ENCODE measurements at regions not wholly inside any gene's neighbourhood (a gene's known extent, or its start where the extent isn't known, plus 50 kb on each side); places are given as distances from the start of the nearest gene placed in this dataset.

- TF ChIP-seq ARID4B (CRISPR knock-in tag; IDR thresholded peaks at IDR 0.05) = no peak
Observed at GRCh38 chr10:4079803-4080202, 294.8 kb upstream of the KLF6 start (continued).

- 0% methylated on average over 3 of the region's 3 CpGs for WGBS (ENCODE audit: insufficient coverage, low coverage, missing lambda C conversion rate)
- H4K20me1 ChIP-seq (replicated peaks; ENCODE audit: control insufficient read depth, insufficient read depth, low read length) = no peaks in the 10 kb centered on the region
- FAIRE-seq (no peak), DNase-seq (ENCODE audit: extremely low read depth in 1 of 4, low spot score in 3 of 4) (no peak), ATAC-seq (no peak)
- H3K9ac ChIP-seq (ENCODE audit: insufficient read depth in 1 of 2, low read depth in 2 of 2, low read length in 2 of 2) = no peak overlapping the region
- in situ Hi-C loops (cut with MboI) = no loop called here
- no peak overlapping the region for H3K27ac ChIP-seq (ENCODE audit: extremely low read depth, low read depth, low read length)
- CTCF ChIA-PET (ENCODE audit: low intra/inter-chr PET ratio) = no interaction called here
- no peaks in the 10 kb centered on the region for H3K9me3 ChIP-seq (replicated peaks; ENCODE audit: control insufficient read depth, insufficient read depth, low read depth, low read length)
- no TSS peak for BruUV-seq (replicated peaks)
- H3K4me3 ChIP-seq = no peak overlapping the region
- intact Hi-C loops (cut with micrococcal nuclease) = no loop called here
- no peak overlapping the region for H2AFZ ChIP-seq (ENCODE audit: low read depth, low read length)
- H3K4me1 ChIP-seq (replicated peaks in 1 of 2; ENCODE audit: control insufficient read depth in 2 of 2, insufficient read depth in 2 of 2, low read length in 2 of 2) = no peaks in the 10 kb centered on the region
- no peaks in the 10 kb centered on the region for H3K9me1 ChIP-seq (ENCODE audit: control insufficient read depth, insufficient read depth, low read length)
- no peaks in the 10 kb centered on the region for H3K36me3 ChIP-seq (ENCODE audit: control insufficient read depth, insufficient read depth, low read length)
- H3K27me3 ChIP-seq (ENCODE audit: control insufficient read depth in 2 of 2, insufficient read depth in 2 of 2, low read length in 2 of 2) = peaks cover 2 to 16% of the 10 kb centered on the region in 2 experiments; a peak in 3 of 5 replicates
- POLR2A ChIA-PET = no interaction called here
- H3K4me2 ChIP-seq (ENCODE audit: insufficient read depth, low read length) = no peak overlapping the region
- H3K79me2 ChIP-seq (ENCODE audit: control insufficient read depth, insufficient read depth, low read length) = no peaks in the 10 kb centered on the region
- no peak for TF ChIP-seq ZNF639 (CRISPR knock-in tag; conservative IDR thresholded peaks at IDR 0.05 in 1 of 2, IDR thresholded peaks at IDR 0.05 in 1 of 2)
- TF ChIP-seq, protein P1, sequence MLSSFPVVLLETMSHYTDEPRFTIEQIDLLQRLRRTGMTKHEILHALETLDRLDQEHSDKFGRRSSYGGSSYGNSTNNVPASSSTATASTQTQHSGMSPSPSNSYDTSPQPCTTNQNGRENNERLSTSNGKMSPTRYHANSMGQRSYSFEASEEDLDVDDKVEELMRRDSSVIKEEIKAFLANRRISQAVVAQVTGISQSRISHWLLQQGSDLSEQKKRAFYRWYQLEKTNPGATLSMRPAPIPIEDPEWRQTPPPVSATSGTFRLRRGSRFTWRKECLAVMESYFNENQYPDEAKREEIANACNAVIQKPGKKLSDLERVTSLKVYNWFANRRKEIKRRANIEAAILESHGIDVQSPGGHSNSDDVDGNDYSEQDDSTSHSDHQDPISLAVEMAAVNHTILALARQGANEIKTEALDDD (IDR thresholded peaks at IDR 0.05) = no peak
- no peak for TF ChIP-seq ZNF764 (CRISPR knock-in tag; IDR thresholded peaks at IDR 0.05; ENCODE audit: low read depth)
- no peak for TF ChIP-seq CTCFL (IDR thresholded peaks at IDR 0.05; ENCODE audit: borderline replicate concordance, insufficient read depth, low read depth, low read length, poor library complexity, severe bottlenecking)
- TF ChIP-seq, protein P2, sequence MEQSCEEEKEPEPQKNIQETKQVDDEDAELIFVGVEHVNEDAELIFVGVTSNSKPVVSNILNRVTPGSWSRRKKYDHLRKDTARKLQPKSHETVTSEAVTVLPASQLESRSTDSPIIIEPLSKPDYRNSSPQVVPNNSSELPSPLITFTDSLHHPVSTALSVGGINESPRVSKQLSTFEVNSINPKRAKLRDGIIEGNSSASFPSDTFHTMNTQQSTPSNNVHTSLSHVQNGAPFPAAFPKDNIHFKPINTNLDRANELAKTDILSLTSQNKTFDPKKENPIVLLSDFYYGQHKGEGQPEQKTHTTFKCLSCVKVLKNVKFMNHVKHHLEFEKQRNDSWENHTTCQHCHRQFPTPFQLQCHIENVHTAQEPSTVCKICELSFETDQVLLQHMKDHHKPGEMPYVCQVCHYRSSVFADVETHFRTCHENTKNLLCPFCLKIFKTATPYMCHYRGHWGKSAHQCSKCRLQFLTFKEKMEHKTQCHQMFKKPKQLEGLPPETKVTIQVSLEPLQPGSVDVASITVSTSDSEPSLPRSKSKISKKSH (CRISPR knock-in tag; IDR thresholded peaks at IDR 0.05) = no peak
- no peak for TF ChIP-seq ZNF696 (CRISPR knock-in tag; conservative IDR thresholded peaks at IDR 0.05)
- TF ChIP-seq BACH1 (tag; IDR thresholded peaks at IDR 0.05) = no peak
Observed at GRCh38 chr10:4077804-4078203, 292.8 kb upstream of the KLF6 start.

Data from K562 (cell line).